Loucy (cell line): ENCODE measurements at regions not wholly inside any gene's neighbourhood (a gene's known extent, or its start where the extent isn't known, plus 50 kb on each side); places are given as distances from the start of the nearest gene placed in this dataset.

Source experiments
- H2AFZ ChIP-seq: fragments of 200-600 bp; sonication (generic); 2 replicates; pipeline ENCODE4 v1.6.0; 2016; ENCODE audit warnings: antibody characterized with exemption, mild to moderate bottlenecking, low read length, moderate library complexity
- H3F3A ChIP-seq: fragments of 200-600 bp; 2 replicates; pipeline ENCODE4 v1.6.0; 2016; ENCODE audit warnings: antibody characterized with exemption, low read depth, mild to moderate bottlenecking
- H3K27me3 ChIP-seq: fragments of 200-600 bp; sonication (generic); 2 replicates; pipeline ENCODE4 v1.6.1; 2014; ENCODE audit warnings: low read length, mild to moderate bottlenecking; ENCODE audit not compliant: insufficient read depth, poor library complexity, severe bottlenecking
- H3K36me3 ChIP-seq: fragments of 200-600 bp; sonication (generic); 2 replicates; pipeline ENCODE4 v1.6.1; 2016; ENCODE audit warnings: low read length; ENCODE audit not compliant: insufficient read depth
- H3K4me1 ChIP-seq: fragments of 200-600 bp; sonication (generic); 2 replicates; pipeline ENCODE4 v1.5.1; 2014; ENCODE audit warnings: low read length, mild to moderate bottlenecking; ENCODE audit not compliant: insufficient read depth, poor library complexity, severe bottlenecking
- H3K4me2 ChIP-seq: fragments of 200-600 bp; sonication (generic); 2 replicates; pipeline ENCODE4 v1.6.0; 2014; ENCODE audit warnings: antibody characterized with exemption, low read length, low read depth, mild to moderate bottlenecking; ENCODE audit not compliant: poor library complexity, severe bottlenecking
- H3K4me3 ChIP-seq: fragments of 200-600 bp; sonication (generic); 2 replicates; pipeline ENCODE4 v1.5.1; 2014; ENCODE audit warnings: low read length, mild to moderate bottlenecking, mixed read lengths; ENCODE audit not compliant: poor library complexity, severe bottlenecking
- H3K79me2 ChIP-seq: fragments of 200-600 bp; sonication (generic); 2 replicates; pipeline ENCODE4 v1.6.1; 2014; ENCODE audit warnings: low read length; ENCODE audit not compliant: insufficient read depth
- H3K9ac ChIP-seq: fragments of 200-600 bp; sonication (generic); 2 replicates; pipeline ENCODE4 v1.6.0; 2014; ENCODE audit warnings: mild to moderate bottlenecking, low read depth, low read length, moderate library complexity; ENCODE audit not compliant: poor library complexity, severe bottlenecking
- H3K9me2 ChIP-seq: fragments of 200-600 bp; sonication (generic); replicated peaks from 2 replicates; pipeline ENCODE4 v1.6.1; 2016; ENCODE audit warnings: low read depth, low read length, mixed read lengths
- H3K9me3 ChIP-seq: fragments of 200-600 bp; sonication (generic); 2 replicates; pipeline ENCODE4 v1.6.1; 2014; ENCODE audit warnings: mild to moderate bottlenecking, antibody characterized with exemption, low read length, low read depth; ENCODE audit not compliant: insufficient read depth
- H4K20me1 ChIP-seq: fragments of 200-600 bp; sonication (generic); 2 replicates; pipeline ENCODE4 v1.6.0; 2014; ENCODE audit warnings: antibody characterized with exemption, low read length, mild to moderate bottlenecking; ENCODE audit not compliant: insufficient read depth, poor library complexity, severe bottlenecking
- CTCF ChIP-seq: fragments of 200-600 bp; sonication (generic); conservative IDR thresholded peaks from 2 replicates; pipeline ENCODE4 v1.5.1; 2014; ENCODE audit warnings: mild to moderate bottlenecking, antibody characterized with exemption, low read length
- EZH2phosphoT487 ChIP-seq: fragments of 200-600 bp; IDR thresholded peaks from 2 replicates; pipeline ENCODE4 v1.6.1; 2018; ENCODE audit warnings: antibody characterized with exemption, mild to moderate bottlenecking, moderate library complexity, borderline replicate concordance

GRCh38 chr16:79271583-79271982 lies 329.0 kb downstream of the MAF start:
- Histone ChIP-seq H3K4me2 (peak overlapping the region; percentile 36), H3K4me1 (peaks cover 22% of the 10 kb centered on the region), H3K9me3 (no peaks in the 10 kb centered on the region), H3F3A (no peaks in the 10 kb centered on the region), H4K20me1 (no peaks in the 10 kb centered on the region), H3K9me2 (no peaks in the 10 kb centered on the region), H3K79me2 (no peaks in the 10 kb centered on the region), H3K36me3 (no peaks in the 10 kb centered on the region), H2AFZ (0 out of 2 replicates have a peak overlapping the region, but pooled peaks have one; percentile 8), H3K9ac (no peak overlapping the region), H3K4me3 (peak overlapping the region; percentile 42), H3K27me3 (no peaks in the 10 kb centered on the region)
- TF ChIP-seq EZH2phosphoT487 = no peak
- TF ChIP-seq CTCF = no peak

GRCh38 chr16:79270011-79270410 lies 330.5 kb downstream of the MAF start:
- Histone ChIP-seq H3K36me3 (no peaks in the 10 kb centered on the region), H3K9me3 (no peaks in the 10 kb centered on the region), H3K9ac (no peak overlapping the region), H3K27me3 (no peaks in the 10 kb centered on the region), H3K79me2 (no peaks in the 10 kb centered on the region), H3K4me2 (no peak overlapping the region), H3K4me1 (peaks cover 22% of the 10 kb centered on the region), H3F3A (no peaks in the 10 kb centered on the region), H3K4me3 (no peak overlapping the region), H4K20me1 (no peaks in the 10 kb centered on the region), H3K9me2 (no peaks in the 10 kb centered on the region), H2AFZ (peak overlapping the region; percentile 71)
- TF ChIP-seq EZH2phosphoT487 = no peak
- no peak for TF ChIP-seq CTCF

DNA sequence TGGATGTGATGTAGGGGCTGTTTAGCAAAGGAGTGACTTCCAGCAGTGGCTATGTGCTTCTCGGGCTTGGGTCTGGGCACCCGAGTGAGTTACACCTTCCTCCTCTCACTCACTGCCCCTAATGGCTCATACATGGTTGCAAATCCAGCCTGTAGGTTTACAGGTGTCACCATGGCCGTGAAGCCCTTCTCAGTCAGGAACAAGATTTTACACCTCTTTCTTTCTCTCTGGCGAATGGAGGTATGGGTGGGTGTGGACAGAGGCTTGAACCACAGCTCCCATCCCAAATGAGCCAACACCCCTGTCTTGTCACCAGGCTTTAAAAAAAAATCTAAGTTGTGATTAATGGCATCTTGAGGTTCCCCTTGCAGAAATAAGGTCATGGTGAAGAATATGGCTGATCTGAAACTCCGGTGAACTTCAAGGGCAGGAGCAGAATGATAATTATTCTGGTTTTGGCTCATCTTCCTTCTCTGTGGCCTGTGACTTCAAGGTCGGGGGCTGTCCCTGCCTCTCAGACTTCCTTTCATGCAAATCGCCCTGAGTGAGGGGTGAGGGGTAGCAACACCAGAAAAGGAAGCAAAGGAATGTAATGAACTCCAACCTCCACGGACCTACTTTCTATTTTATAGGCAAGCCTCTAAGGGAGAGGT lies 331.2 kb downstream of the MAF start:
- no peaks in the 10 kb centered on the region for H3F3A ChIP-seq
- no peaks in the 10 kb centered on the region for H3K9me3 ChIP-seq
- H3K4me3 ChIP-seq = no peak overlapping the region
- H2AFZ ChIP-seq = peak overlapping the region; percentile 71
- no peaks in the 10 kb centered on the region for H4K20me1 ChIP-seq
- H3K4me1 ChIP-seq = peaks cover 22% of the 10 kb centered on the region
- H3K4me2 ChIP-seq = peak overlapping the region; percentile 20
- no peaks in the 10 kb centered on the region for H3K36me3 ChIP-seq
- no peak overlapping the region for H3K9ac ChIP-seq
- no peak for TF ChIP-seq CTCF
- TF ChIP-seq EZH2phosphoT487 = no peak
- no peaks in the 10 kb centered on the region for H3K27me3 ChIP-seq
- H3K9me2 ChIP-seq = no peaks in the 10 kb centered on the region
- H3K79me2 ChIP-seq = no peaks in the 10 kb centered on the region
